GM19023 (cell line): ENCODE measurements at regions not wholly inside any gene's neighbourhood (a gene's known extent, or its start where the extent isn't known, plus 50 kb on each side); places are given as distances from the start of the nearest gene placed in this dataset.

ENCODE experiments used
- ATAC-seq: cut with Tn5 transposase; IDR thresholded peaks from one replicate; pipeline ENCODE4 v1.9.1; 2021; ENCODE audit warnings: mild to moderate bottlenecking, moderate library complexity; ENCODE audit not compliant: unreplicated experiment

DNA sequence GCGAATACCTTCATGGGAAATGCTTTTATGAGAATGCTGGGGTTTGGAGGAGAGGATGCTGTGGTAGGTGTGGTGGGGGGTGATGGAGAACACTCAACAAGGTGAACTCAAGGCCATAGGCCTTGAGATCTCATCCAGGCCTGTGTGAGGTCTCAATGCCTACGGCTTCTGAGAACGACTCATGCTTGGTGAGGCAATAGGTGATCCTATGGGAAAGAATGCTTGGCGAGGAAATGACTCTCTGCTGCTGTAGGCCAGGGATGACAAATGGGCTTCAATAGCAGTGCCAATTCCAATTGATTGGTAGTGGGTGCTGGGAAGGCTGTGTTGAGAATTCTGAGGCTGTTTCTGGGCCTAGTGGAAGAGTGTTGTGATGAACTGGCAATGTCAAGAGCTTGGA, 280.2 kb upstream of the CLINT1 start:
- no peak for ATAC-seq

- no peak for ATAC-seq
These were observed 276.8 kb upstream of the CLINT1 start for GRCh38 chr5:158135682-158136179.

DNA sequence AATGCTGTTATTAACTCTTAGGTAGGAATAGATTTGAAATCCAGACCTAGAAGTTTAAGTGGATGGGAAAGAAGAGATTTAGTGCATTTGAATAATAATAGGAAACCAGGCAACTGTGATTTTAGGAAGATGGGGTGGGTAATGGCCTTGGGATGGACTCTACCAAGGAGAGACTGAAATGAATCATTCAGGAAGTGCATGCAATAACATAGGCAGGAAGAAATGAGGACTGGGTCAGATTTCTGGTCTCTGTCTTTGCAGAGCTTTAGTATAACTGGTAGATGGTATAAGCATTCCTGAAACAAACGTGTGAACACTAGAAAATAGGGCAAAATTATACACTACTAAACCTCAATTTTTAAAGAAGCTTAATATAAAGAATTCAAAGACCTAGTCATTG, 274.4 kb upstream of the CLINT1 start:
- no peak for ATAC-seq

DNA sequence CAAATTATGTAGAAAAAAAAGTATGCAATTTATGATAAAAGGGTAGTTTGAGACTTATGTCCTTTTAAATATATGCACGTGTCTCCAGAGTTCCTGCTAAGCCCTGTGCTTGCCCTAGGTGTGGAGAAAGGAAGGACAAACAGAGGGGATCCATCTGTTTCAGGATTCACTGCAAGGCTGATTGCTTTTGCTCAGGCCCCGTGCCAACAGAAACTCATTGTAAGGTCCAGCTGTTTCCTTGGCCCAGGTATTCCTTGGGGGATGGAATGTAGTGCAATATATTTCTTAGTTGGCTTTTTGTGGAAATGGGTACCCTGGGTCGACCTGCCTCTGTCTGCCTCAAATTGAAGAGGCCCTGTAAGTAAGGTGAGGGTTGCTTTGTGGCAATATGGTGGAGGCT, 268.6 kb upstream of the CLINT1 start:
- ATAC-seq: no peak

- no peak for ATAC-seq
These were observed 267.8 kb upstream of the CLINT1 start for GRCh38 chr5:158126442-158127405.

- ATAC-seq: no peak
These were observed 265.8 kb upstream of the CLINT1 start for GRCh38 chr5:158124606-158125316.

DNA sequence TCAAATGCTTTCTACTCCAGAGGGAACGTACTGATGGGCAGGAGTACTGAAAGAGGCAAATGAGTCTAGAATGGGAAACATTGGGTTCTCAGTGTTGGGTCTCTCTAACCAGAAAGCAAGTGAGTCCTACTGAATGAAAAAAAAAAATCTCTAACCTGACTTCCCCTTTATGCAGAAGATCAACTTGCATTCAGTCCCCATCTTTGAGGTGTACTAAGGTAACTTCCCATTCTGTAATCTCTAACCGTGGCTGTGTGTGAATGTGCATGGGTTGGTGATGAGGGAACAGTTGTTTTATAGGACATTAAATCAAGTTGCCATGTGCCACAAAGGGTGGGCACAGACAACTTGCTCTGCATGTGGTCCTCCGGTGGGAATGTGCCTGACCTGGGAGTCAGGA, 264.6 kb upstream of the CLINT1 start:
- no peak for ATAC-seq

DNA sequence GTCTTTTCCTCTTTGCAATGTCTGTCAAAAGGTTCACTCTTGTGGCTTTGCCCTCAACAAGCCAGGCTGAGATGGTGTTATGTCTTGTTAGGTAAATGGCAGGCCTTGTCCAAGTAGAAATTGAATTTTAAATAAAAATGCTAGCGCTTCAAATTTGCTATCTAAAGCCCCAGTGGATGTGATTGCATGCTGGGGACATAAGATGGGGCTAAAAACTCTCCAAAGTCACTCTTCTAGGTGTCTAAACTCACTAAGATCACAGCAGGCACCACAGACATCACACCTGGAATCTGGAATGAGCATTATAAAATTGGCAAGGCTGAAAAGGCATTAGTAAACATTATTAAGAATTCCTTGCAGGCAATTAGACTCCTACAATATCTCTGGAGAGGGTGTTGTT, 262.7 kb upstream of the CLINT1 start:
- ATAC-seq: no peak

GRCh38 chr5:158120760-158121159, 261.8 kb upstream of the CLINT1 start:
- no peak for ATAC-seq

DNA sequence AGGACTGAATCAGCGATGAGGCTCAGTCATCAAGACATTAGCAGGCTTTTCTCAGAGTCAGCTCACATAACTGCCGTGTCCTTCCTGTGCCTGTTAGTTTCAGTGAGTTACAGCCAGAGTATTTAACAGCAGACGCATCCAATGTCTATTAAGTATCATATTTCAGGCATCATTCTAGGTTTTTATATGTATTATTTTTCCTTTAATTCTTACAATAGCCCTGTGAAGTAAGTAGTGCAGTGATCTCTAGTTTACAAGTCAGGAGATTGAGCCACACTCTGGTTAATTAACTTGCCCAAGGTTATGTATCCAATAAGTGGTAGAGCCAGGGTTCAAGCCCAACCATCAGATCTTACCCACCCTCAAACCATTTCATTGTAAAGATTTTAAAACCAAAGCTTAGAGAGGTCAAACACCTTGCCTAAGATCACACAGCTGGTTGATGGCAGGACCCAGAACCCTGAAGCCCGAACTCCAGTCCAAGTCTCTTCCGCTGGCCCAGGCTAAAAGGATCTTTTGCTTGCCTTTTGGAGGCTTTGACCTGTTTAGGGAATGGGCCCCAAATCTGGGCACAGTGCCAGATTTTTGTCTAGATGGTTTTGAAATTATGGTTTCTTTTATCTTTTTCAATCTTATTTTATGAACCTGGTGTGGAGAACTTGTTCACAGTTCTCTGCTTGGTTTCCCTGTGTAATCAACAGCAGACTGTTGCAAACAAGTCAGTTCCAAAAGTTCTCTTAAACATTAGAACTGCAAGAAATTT, 261.2 kb upstream of the CLINT1 start:
- no peak for ATAC-seq

DNA sequence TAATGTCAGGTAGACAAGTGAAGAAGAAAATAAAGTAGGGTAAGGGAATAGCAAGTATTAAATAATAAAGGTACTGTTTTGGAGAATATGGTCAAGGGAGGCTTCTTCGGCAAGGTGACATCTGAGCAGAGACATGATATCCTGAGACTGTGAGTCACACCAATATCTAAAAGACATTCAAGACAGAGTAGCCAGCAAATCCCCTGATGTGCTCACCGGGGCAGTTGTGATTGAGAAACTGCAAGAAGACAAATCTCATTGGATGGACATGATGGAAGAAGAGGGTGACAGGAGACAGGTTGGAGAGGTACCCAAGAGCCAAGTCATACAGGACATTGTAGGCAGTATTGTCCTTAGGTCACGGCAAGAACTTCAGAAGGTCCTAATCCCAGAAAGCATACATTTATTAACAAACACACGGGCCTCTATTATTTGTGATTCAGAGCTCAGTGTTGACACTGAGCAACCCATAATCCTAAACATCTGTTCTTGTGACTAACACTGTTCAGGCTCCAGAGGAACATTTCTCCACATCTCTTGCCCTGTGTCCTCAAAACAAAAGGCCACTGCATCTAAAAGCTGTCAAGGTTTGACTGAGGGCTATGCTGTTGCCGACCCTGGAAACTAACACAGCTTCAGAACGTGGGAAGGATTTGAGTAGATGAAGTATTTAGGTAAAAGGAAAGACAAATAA, 258.7 kb upstream of the CLINT1 start:
- no peak for ATAC-seq

- ATAC-seq: no peak
These were observed 258.0 kb upstream of the CLINT1 start for GRCh38 chr5:158116965-158117364.

GRCh38 chr5:158115468-158115867, 256.5 kb upstream of the CLINT1 start:
- ATAC-seq: no peak

DNA sequence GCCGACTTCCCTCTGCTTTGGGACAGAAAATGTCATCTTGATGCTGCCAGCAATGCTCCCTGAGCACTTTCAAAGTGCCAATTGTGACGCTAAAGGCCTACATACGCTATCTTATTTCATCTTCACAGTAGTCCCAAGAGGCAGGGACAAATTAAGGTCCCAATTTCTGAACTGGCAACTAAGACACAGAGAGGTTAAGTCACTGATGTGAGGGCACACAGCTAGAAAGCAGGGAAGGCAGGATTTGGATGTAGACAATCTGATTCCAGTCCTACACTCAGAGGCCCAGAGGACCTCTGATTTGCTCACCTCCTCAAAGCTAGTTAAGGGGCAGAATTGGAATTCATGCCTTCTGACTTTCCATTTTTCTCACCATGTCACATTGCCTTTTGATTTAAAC, 249.2 kb upstream of the CLINT1 start:
- ATAC-seq: no peak

- no peak for ATAC-seq
These were observed 241.5 kb upstream of the CLINT1 start for GRCh38 chr5:158100373-158100888.

DNA sequence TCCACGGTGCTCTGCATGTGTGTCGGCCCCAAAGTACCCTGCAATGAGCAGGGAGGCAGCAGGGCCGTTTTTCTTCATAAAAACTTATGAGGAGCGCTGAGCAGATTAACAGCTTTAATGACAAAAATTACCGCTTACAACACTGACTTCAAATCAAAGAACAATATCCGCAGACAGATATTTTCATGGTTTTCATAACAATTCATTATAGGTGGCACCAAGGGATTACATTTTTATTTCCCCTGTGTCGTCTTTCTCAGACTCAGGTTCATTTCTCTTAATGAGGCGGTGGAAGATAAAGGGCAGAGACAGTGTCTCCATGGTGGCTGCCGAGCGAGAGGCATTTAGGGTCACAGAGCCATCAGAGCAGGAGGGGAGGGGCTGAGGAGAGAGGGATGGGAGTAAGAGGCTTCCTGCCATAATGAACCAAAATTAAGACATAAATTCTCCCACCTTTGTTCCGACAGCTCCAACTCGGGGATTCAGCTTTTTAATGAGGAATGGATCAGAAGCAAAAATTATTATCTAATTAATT, 240.7 kb upstream of the CLINT1 start:
- ATAC-seq: no peak

- ATAC-seq: no peak
These were observed 237.9 kb upstream of the CLINT1 start for GRCh38 chr5:158096835-158097234.

GRCh38 chr5:158086856-158087255, 227.9 kb upstream of the CLINT1 start:
- no peak for ATAC-seq

DNA sequence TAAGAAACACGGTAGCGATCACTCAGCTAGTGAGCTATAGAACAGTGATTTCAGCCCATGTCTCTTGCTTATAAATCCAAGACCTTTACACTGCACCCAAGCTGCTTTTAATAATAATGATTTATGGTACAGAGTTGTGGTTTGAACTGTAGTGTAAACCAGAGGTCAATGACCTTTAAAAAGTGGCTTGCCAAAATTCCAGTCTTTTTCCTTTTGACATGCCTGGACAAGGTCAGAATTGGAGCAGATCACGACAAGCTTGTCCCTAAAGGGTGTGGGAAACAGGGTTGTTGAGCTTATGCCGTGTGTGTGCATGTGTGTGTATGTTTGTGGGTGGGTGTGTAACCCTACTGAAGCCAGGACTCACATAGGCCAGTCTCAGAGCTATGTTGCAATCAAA, 225.3 kb upstream of the CLINT1 start:
- ATAC-seq: no peak

- ATAC-seq: no peak
These were observed 223.8 kb upstream of the CLINT1 start for GRCh38 chr5:158082696-158083287.
